ENCODE measurements at regions not wholly inside any gene's neighbourhood (a gene's known extent, or its start where the extent isn't known, plus 50 kb on each side); places are given as distances from the start of the nearest gene placed in this dataset.

DNA sequence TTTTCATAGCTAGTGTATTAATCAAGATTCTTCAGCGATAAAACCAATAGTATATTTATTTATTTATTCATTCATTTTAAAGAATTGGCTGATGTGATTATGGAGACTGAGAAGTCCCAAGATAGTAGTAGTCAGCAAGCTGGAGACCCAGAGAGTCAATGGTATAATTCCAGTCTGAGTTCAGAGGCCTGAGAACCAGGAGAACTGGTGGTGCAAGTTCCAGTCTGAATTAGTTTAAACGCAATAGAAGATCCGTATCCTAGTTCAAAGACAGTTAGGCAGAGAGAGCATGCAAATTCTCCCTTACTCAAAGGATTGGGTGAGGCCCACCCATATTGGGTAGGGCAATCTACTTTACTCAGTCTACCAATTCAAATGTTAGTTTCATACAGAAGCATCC is 364.2 kb upstream of the RPS23 start:
- no peak for TF ChIP-seq FOXA1 (IDR thresholded peaks at IDR 0.05)
- TF ChIP-seq, protein P1, sequence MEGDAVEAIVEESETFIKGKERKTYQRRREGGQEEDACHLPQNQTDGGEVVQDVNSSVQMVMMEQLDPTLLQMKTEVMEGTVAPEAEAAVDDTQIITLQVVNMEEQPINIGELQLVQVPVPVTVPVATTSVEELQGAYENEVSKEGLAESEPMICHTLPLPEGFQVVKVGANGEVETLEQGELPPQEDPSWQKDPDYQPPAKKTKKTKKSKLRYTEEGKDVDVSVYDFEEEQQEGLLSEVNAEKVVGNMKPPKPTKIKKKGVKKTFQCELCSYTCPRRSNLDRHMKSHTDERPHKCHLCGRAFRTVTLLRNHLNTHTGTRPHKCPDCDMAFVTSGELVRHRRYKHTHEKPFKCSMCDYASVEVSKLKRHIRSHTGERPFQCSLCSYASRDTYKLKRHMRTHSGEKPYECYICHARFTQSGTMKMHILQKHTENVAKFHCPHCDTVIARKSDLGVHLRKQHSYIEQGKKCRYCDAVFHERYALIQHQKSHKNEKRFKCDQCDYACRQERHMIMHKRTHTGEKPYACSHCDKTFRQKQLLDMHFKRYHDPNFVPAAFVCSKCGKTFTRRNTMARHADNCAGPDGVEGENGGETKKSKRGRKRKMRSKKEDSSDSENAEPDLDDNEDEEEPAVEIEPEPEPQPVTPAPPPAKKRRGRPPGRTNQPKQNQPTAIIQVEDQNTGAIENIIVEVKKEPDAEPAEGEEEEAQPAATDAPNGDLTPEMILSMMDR (IDR thresholded peaks at IDR 0.05; ENCODE audit: low read depth, low read length, missing input control), result no peak
- TF ChIP-seq HNF4G (IDR thresholded peaks at IDR 0.05), result no peak
- TF ChIP-seq RAD21 (IDR thresholded peaks at IDR 0.05), result no peak
- TF ChIP-seq, protein P2, sequence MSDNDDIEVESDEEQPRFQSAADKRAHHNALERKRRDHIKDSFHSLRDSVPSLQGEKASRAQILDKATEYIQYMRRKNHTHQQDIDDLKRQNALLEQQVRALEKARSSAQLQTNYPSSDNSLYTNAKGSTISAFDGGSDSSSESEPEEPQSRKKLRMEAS (IDR thresholded peaks at IDR 0.05), result no peak
- TF ChIP-seq, protein P3, sequence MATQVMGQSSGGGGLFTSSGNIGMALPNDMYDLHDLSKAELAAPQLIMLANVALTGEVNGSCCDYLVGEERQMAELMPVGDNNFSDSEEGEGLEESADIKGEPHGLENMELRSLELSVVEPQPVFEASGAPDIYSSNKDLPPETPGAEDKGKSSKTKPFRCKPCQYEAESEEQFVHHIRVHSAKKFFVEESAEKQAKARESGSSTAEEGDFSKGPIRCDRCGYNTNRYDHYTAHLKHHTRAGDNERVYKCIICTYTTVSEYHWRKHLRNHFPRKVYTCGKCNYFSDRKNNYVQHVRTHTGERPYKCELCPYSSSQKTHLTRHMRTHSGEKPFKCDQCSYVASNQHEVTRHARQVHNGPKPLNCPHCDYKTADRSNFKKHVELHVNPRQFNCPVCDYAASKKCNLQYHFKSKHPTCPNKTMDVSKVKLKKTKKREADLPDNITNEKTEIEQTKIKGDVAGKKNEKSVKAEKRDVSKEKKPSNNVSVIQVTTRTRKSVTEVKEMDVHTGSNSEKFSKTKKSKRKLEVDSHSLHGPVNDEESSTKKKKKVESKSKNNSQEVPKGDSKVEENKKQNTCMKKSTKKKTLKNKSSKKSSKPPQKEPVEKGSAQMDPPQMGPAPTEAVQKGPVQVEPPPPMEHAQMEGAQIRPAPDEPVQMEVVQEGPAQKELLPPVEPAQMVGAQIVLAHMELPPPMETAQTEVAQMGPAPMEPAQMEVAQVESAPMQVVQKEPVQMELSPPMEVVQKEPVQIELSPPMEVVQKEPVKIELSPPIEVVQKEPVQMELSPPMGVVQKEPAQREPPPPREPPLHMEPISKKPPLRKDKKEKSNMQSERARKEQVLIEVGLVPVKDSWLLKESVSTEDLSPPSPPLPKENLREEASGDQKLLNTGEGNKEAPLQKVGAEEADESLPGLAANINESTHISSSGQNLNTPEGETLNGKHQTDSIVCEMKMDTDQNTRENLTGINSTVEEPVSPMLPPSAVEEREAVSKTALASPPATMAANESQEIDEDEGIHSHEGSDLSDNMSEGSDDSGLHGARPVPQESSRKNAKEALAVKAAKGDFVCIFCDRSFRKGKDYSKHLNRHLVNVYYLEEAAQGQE (IDR thresholded peaks at IDR 0.05), result no peak
- TF ChIP-seq, protein P4, sequence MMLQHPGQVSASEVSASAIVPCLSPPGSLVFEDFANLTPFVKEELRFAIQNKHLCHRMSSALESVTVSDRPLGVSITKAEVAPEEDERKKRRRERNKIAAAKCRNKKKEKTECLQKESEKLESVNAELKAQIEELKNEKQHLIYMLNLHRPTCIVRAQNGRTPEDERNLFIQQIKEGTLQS (IDR thresholded peaks at IDR 0.05), result no peak
- TF ChIP-seq, protein P5, sequence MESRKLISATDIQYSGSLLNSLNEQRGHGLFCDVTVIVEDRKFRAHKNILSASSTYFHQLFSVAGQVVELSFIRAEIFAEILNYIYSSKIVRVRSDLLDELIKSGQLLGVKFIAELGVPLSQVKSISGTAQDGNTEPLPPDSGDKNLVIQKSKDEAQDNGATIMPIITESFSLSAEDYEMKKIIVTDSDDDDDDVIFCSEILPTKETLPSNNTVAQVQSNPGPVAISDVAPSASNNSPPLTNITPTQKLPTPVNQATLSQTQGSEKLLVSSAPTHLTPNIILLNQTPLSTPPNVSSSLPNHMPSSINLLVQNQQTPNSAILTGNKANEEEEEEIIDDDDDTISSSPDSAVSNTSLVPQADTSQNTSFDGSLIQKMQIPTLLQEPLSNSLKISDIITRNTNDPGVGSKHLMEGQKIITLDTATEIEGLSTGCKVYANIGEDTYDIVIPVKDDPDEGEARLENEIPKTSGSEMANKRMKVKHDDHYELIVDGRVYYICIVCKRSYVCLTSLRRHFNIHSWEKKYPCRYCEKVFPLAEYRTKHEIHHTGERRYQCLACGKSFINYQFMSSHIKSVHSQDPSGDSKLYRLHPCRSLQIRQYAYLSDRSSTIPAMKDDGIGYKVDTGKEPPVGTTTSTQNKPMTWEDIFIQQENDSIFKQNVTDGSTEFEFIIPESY (IDR thresholded peaks at IDR 0.05), result no peak
- TF ChIP-seq NR2F2 (IDR thresholded peaks at IDR 0.05), result no peak
- TF ChIP-seq TAF1 (conservative IDR thresholded peaks at IDR 0.05), result no peak
- no peak for TF ChIP-seq HNF4A (conservative IDR thresholded peaks at IDR 0.05)
- TF ChIP-seq GABPA (IDR thresholded peaks at IDR 0.05 in 1 of 2, conservative IDR thresholded peaks at IDR 0.05 in 1 of 2), result no peak
- TF ChIP-seq SP1 (IDR thresholded peaks at IDR 0.05), result no peak
